PC-3 (cell line): ENCODE measurements at regions not wholly inside any gene's neighbourhood (a gene's known extent, or its start where the extent isn't known, plus 50 kb on each side); places are given as distances from the start of the nearest gene placed in this dataset.

Experiments used
- EZH2 ChIP-seq: fragments of 300-600 bp; sonication (generic); IDR thresholded peaks from one replicate; pipeline ENCODE4 v1.6.1; 2017; ENCODE audit warnings: antibody characterized with exemption, mild to moderate bottlenecking, low read length; ENCODE audit not compliant: unreplicated experiment
- EZH2phosphoT487 ChIP-seq: fragments of 300-600 bp; sonication (generic); IDR thresholded peaks from 2 replicates; pipeline ENCODE4 v1.6.1; 2018; ENCODE audit warnings: mild to moderate bottlenecking, antibody characterized with exemption, low read length, borderline replicate concordance
- TF ChIP-seq, protein P1 (sequence below): fragments of 300-600 bp; sonication (generic); conservative IDR thresholded peaks from 2 replicates; pipeline ENCODE4 v1.5.1; 2017; ENCODE audit warnings: antibody characterized with exemption, low read depth, mild to moderate bottlenecking, low read length

DNA sequence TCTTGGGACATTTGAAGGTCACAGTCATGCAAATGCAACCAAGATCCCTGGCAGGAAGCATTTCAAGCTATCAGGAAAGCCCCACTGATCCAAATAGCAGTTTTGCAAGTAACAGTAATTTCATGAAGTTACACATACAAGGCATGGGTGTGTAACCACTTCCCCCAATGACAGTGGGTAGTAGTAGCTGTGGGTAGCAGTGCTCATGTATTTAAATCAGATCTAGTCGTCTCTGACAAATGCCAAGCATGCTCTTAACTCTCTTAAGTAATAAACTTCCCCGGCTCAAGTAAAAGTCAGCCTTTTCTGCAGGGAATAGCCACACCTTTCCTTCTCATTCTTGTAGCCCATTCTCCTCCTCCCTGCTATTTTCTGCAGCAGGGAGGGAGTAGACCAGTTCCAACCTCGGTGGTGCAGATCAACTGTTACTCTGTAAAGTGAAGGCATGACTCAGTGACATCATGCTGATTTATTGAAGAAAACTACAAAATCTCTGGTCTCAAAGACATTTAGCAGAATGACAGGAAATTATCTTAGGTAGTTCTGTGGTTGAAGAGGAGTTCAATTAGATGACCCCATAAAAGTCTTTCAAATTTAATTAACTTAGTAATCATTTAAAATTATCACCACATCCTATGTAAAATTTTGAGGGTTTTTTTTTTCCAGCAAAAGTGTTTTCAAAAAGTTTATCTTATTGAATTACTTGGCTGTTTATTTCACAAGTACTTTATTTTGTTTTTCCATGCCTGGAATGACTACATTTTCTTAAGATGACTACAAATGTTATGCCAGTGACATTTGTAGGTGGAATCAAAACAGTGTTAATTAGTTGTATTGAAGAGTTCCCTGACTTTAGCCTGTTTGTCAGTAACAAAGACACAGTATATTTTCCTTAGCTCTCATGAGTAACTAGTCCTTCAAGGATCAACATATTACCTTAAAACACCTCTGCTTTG lies 568.3 kb downstream of the INHBA start:
- TF ChIP-seq, protein P1, sequence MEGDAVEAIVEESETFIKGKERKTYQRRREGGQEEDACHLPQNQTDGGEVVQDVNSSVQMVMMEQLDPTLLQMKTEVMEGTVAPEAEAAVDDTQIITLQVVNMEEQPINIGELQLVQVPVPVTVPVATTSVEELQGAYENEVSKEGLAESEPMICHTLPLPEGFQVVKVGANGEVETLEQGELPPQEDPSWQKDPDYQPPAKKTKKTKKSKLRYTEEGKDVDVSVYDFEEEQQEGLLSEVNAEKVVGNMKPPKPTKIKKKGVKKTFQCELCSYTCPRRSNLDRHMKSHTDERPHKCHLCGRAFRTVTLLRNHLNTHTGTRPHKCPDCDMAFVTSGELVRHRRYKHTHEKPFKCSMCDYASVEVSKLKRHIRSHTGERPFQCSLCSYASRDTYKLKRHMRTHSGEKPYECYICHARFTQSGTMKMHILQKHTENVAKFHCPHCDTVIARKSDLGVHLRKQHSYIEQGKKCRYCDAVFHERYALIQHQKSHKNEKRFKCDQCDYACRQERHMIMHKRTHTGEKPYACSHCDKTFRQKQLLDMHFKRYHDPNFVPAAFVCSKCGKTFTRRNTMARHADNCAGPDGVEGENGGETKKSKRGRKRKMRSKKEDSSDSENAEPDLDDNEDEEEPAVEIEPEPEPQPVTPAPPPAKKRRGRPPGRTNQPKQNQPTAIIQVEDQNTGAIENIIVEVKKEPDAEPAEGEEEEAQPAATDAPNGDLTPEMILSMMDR = no peak
- TF ChIP-seq EZH2phosphoT487 (no peak), EZH2 (no peak)
